ENCODE measurements at regions not wholly inside any gene's neighbourhood (a gene's known extent, or its start where the extent isn't known, plus 50 kb on each side); places are given as distances from the start of the nearest gene placed in this dataset.
A peak's percentile ranks its signal among the peaks of the same experiment; 100 is the strongest.

DNA sequence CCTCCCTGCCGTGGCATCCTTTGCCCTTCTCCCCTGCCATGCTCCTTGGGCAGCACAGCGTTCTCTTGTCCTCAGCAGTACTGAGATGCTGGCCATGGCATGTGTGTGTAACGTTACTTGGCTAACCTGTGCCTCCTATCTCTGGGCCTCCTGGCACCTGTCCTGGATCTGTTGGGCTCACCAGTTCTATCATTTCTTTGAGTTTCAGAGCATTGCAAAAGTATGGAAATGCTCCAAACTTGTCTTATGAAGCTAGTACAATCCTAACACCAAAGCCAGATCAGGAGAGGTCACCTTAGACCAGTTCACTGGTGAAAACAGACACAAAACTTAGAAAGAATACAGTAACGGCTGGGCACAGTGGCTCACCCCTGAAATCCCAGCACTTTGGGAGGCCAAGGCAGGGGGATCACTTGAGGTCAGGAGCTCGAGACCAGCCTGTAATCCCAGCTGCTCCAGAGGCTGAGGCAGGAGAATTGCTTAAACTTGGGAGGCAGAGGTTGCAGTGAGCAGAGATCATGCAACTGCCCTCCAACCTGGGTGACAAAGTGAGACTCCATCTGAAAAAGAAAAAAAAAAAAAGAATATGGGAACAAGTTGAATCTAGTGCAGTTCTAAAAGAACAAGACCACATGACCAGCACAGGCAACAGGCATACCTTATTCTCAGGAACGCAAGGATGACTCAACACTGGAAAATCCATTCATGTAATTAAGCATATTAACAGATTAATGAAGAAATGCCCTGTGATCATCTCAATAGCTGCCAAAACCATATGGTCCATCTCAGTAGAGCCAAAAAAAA, 62.4 kb upstream of the TRPM1 start:
- DNase-seq (ENCODE audit: low spot score) = no peak
- TF ChIP-seq CTCF (IDR thresholded peaks at IDR 0.05; ENCODE audit: extremely low read depth, insufficient read depth, missing control alignments) = no peak
- in situ Hi-C loops (cut with MboI; ENCODE audit: low pct_unique_long_range_greater_than_20kb, low sequenced_read_pairs, unreplicated experiment) = no loop called here

DNA sequence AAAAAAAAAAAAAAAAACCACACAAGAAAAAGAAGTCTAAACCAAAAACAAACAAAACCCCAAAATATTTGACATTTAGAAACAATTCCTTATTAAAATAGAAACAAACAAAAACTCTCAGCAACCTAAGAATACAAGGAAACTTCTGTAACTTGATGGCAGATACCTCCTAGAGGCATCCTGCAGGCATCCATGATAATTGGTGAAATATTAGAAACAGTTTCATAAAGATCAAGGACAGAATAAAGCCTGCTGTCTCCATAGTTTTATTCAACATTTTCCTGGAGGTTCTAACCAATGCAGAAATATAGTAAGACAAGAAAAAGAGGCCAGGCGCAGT, 63.0 kb upstream of the TRPM1 start:
- in situ Hi-C loops (cut with MboI; ENCODE audit: low pct_unique_long_range_greater_than_20kb, low sequenced_read_pairs, unreplicated experiment) = no loop called here
- DNase-seq (ENCODE audit: low spot score) = no peak
- TF ChIP-seq CTCF (IDR thresholded peaks at IDR 0.05; ENCODE audit: extremely low read depth, insufficient read depth, missing control alignments) = no peak

- in situ Hi-C loops (cut with MboI; ENCODE audit: low pct_unique_long_range_greater_than_20kb, low sequenced_read_pairs, unreplicated experiment) = no loop called here
- no peak for TF ChIP-seq CTCF (IDR thresholded peaks at IDR 0.05; ENCODE audit: extremely low read depth, insufficient read depth, missing control alignments)
- DNase-seq (ENCODE audit: low spot score) = peak; percentile 53
Observed at GRCh38 chr15:31169558-31169957, 68.0 kb upstream of the TRPM1 start.

DNA sequence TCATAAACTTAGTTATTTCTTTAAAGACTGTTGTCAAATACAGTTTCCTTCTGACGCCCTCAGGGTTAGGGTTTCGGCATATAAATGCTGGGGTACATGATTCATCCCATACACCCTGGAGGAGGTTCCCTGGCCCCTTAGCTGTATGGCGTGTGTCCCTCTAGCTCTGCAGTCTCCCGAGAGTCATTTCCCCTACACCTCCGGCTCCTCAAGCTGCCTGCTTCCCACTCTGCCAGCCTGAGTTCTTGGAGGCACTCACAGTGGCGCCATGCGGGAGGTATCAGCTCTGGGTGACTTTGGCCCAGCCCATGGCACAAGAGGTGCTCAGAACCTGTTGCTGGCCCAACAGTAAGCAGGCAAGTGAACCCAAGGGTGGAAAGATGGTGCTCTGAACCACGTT, 70.2 kb upstream of the TRPM1 start:
- no peak for TF ChIP-seq CTCF (IDR thresholded peaks at IDR 0.05; ENCODE audit: extremely low read depth, insufficient read depth, missing control alignments)
- peak; percentile 10 for DNase-seq (ENCODE audit: low spot score)
- in situ Hi-C loops (cut with MboI; ENCODE audit: low pct_unique_long_range_greater_than_20kb, low sequenced_read_pairs, unreplicated experiment) = no loop called here

DNA sequence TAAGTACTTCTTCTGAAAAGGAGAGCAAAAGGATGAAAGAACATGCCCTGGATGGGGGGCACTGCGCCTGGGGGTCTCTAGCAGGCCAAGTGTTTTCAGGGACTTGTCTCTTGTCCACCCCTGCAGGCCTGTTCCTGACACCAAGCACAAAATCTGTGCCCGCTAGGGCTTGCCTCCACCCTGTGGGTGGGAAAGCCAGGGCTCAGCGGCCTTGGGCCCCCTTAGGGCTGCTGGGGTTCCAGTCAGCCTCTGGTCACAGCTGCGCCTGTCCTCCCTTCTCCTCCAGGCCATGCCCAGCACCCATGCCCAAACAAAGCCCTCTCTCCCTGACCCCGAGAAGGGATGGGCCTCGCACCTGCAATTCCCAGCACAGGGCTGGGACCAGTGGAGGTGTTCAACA, 71.1 kb upstream of the TRPM1 start:
- peak; percentile 6 for DNase-seq (ENCODE audit: low spot score)
- no peak for TF ChIP-seq CTCF (IDR thresholded peaks at IDR 0.05; ENCODE audit: extremely low read depth, insufficient read depth, missing control alignments)
- in situ Hi-C loops (cut with MboI; ENCODE audit: low pct_unique_long_range_greater_than_20kb, low sequenced_read_pairs, unreplicated experiment) = no loop called here

DNA sequence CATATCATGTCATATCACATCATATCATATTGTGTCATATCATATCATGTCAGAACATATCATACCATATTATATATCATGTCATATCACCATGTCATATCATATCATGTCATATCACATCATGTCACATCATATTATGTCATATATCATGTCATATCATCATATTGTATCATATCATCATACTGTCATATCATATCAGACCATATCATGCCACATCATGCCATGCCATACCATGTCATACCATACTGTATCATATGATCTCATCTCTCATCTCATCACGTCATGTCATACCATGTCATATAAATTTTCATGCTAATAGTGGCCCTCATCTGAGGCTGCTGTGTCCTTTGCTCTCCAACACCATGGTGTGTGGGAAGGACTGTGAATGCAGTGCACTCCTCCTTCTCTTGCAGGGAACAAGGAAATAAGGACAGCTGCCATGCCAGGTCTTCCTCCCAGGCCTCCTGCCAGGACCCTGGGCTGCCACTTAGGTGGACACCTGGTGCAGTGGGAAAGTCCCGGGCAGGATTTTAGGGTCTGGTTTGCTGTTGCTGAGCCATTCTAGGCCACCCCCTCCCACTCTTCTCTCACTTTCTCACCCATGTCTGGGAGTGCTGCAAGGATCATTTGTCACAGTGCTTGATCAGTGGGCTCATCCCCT, 72.4 kb upstream of the TRPM1 start:
- TF ChIP-seq CTCF (IDR thresholded peaks at IDR 0.05; ENCODE audit: extremely low read depth, insufficient read depth, missing control alignments) = no peak
- in situ Hi-C loops (cut with MboI; ENCODE audit: low pct_unique_long_range_greater_than_20kb, low sequenced_read_pairs, unreplicated experiment) = no loop called here
- DNase-seq (ENCODE audit: low spot score) = peak; percentile 7
